Endothelial cell of umbilical vein (primary cell): ENCODE measurements at regions not wholly inside any gene's neighbourhood (a gene's known extent, or its start where the extent isn't known, plus 50 kb on each side); places are given as distances from the start of the nearest gene placed in this dataset.

Source experiments
- EZH2 ChIP-seq: IDR thresholded peaks from 2 replicates; pipeline ENCODE4 v1.6.1; 2012; ENCODE audit warnings: borderline replicate concordance, low read depth, mild to moderate bottlenecking, moderate library complexity, low read length, inconsistent platforms; ENCODE audit not compliant: severe bottlenecking
- FOS ChIP-seq: IDR thresholded peaks from 2 replicates; pipeline ENCODE4 v1.6.1; 2011; ENCODE audit warnings: mild to moderate bottlenecking, low read length, moderate library complexity, borderline replicate concordance; ENCODE audit not compliant: insufficient read depth
- GATA2 ChIP-seq: IDR thresholded peaks from 2 replicates; pipeline ENCODE4 v1.7.0; 2011; ENCODE audit warnings: low read depth, mild to moderate bottlenecking, moderate library complexity, mixed read lengths, low read length; ENCODE audit not compliant: insufficient read length, insufficient read depth
- JUN ChIP-seq: IDR thresholded peaks from 2 replicates; pipeline ENCODE4 v1.6.1; 2011; ENCODE audit warnings: borderline replicate concordance, low read depth; ENCODE audit not compliant: insufficient read length, insufficient read depth
- MYC ChIP-seq: IDR thresholded peaks from one replicate; pipeline ENCODE4 v1.6.1; 2011; ENCODE audit warnings: mild to moderate bottlenecking, low read depth, low read length
- POLR2A ChIP-seq: IDR thresholded peaks from 2 replicates; pipeline ENCODE4 v1.6.1; 2012; ENCODE audit warnings: low read depth, mild to moderate bottlenecking, control low read depth, low read length
- POLR2AphosphoS5 ChIP-seq: IDR thresholded peaks from 2 replicates; pipeline ENCODE4 v1.6.1; 2012; ENCODE audit warnings: low read depth, mild to moderate bottlenecking, control low read depth, low read length, moderate library complexity; ENCODE audit not compliant: insufficient read depth
- TF ChIP-seq, protein P1 (sequence below), 2 donors: IDR thresholded peaks; 1 replicate in 1 of 2; 2 replicates in 1 of 2; pipeline ENCODE4 v1.5.1; 2011; ENCODE audit warnings: low read length in 2 of 2, mild to moderate bottlenecking in 2 of 2, moderate library complexity in 2 of 2, control low read depth in 1 of 2, inconsistent platforms in 1 of 2, low read depth in 1 of 2; ENCODE audit not compliant: insufficient read depth in 1 of 2; ENCODE audit errors: extremely low read depth in 1 of 2
- TF ChIP-seq, protein P2 (sequence below): IDR thresholded peaks from 2 replicates; pipeline ENCODE4 v1.6.1; 2011; ENCODE audit not compliant: insufficient read depth, insufficient read length

DNA sequence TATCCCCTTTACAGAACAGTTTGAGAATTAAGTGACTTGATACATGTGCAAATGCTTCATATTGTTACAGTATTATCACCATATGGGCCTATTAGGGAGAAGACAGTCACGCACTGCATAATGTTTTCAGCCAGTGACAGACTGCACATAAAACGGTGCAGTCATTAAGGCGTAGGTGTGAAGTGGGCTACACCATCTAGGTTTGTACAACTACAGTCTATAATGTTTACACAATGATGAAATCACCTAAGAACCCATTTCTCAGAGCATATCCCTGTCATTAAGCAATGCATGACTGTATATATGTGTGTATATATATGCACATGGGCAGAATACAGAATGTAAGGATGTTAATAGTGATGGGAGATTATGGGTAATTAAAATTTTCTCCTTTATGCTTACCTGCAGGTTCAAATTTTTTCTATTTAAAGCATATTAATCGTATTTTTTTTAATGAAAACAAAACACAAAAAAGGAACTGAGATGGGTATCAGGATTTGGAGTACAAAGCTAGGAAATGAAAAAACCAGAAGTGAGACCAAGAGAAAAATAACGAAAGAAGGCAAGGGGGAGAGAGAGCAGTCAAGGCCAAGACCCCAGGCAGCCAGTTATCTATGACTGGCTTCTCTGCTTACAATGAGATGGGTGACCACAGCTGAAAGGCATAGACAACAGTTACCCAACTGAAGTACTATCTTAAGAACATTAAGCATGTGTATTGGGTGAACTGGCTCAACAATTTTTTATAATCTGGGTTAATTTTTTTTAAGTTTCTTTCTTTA lies 122.9 kb upstream of the DAB1 start:
- TF ChIP-seq, protein P1, sequence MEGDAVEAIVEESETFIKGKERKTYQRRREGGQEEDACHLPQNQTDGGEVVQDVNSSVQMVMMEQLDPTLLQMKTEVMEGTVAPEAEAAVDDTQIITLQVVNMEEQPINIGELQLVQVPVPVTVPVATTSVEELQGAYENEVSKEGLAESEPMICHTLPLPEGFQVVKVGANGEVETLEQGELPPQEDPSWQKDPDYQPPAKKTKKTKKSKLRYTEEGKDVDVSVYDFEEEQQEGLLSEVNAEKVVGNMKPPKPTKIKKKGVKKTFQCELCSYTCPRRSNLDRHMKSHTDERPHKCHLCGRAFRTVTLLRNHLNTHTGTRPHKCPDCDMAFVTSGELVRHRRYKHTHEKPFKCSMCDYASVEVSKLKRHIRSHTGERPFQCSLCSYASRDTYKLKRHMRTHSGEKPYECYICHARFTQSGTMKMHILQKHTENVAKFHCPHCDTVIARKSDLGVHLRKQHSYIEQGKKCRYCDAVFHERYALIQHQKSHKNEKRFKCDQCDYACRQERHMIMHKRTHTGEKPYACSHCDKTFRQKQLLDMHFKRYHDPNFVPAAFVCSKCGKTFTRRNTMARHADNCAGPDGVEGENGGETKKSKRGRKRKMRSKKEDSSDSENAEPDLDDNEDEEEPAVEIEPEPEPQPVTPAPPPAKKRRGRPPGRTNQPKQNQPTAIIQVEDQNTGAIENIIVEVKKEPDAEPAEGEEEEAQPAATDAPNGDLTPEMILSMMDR (IDR thresholded peaks at IDR 0.05; ENCODE audit: extremely low read depth in 1 of 2, insufficient read depth in 1 of 2, low read depth in 1 of 2, low read length in 2 of 2), result no peak
- no peak for TF ChIP-seq GATA2
- TF ChIP-seq POLR2A, result no peak
- TF ChIP-seq JUN, result no peak
- no peak for TF ChIP-seq EZH2
- TF ChIP-seq FOS, result no peak
- TF ChIP-seq POLR2AphosphoS5, result no peak
- TF ChIP-seq, protein P2, sequence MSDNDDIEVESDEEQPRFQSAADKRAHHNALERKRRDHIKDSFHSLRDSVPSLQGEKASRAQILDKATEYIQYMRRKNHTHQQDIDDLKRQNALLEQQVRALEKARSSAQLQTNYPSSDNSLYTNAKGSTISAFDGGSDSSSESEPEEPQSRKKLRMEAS, result no peak
- TF ChIP-seq MYC, result no peak
